H1 (cell line): ENCODE measurements at regions not wholly inside any gene's neighbourhood (a gene's known extent, or its start where the extent isn't known, plus 50 kb on each side); places are given as distances from the start of the nearest gene placed in this dataset.

Experiments
- CTCF ChIA-PET: fragments of 300-600 bp; sonication (Branson Sonifier 250); formaldehyde crosslinking; loops from one replicate; lab custom pipeline; 2021; ENCODE audit not compliant: partially characterized antibody; lab: Charles Lee
- POLR2A ChIA-PET: fragments of 300-600 bp; sonication (Branson Sonifier 250); formaldehyde crosslinking; loops from one replicate; lab custom pipeline; 2021; ENCODE audit warnings: inconsistent platforms; ENCODE audit not compliant: partially characterized antibody; lab: Charles Lee
- DNase-seq, 2 experiments: peaks; one replicate each; pipeline versions ENCODE4 v3.0.0 to v3.0.0-alpha.2; 2010 to 2022; ENCODE audit warnings: low spot score in 2 of 2, low read depth in 1 of 2, mixed read lengths in 1 of 2
- FAIRE-seq: peaks from 2 replicates; lab custom pipeline; 2011; peaks lifted over from hg19 to GRCh38; lab: Jason Lieb, UNC
- H2AFZ ChIP-seq: 2 replicates; pipeline ENCODE4 v1.8.1; 2012; ENCODE audit warnings: low read length, inconsistent platforms
- H2AK5ac ChIP-seq: 2 replicates; pipeline ENCODE4 v1.6.1; 2013; ENCODE audit warnings: low read depth, low read length
- H2BK120ac ChIP-seq: replicated peaks from 2 replicates; pipeline ENCODE3; 2013; ENCODE audit warnings: low read depth, low read length, inconsistent platforms
- H2BK12ac ChIP-seq: 2 replicates; pipeline ENCODE4 v1.6.1; 2013; ENCODE audit warnings: low read depth, low read length
- H2BK15ac ChIP-seq: 2 replicates; pipeline ENCODE4 v1.6.1; 2013; ENCODE audit warnings: low read length
- H2BK20ac ChIP-seq: 2 replicates; pipeline ENCODE4 v1.6.1; 2013; ENCODE audit warnings: low read length
- H2BK5ac ChIP-seq: 2 replicates; pipeline ENCODE4 v1.6.1; 2013; ENCODE audit warnings: low read depth, low read length
- H3K14ac ChIP-seq: 2 replicates; pipeline ENCODE4 v1.6.1; 2013; ENCODE audit warnings: inconsistent platforms; ENCODE audit not compliant: insufficient read length
- H3K18ac ChIP-seq: 2 replicates; pipeline ENCODE4 v1.6.1; 2013; ENCODE audit warnings: low read length; ENCODE audit errors: extremely low read depth
- H3K23ac ChIP-seq: 2 replicates; pipeline ENCODE4 v1.6.1; 2013; ENCODE audit warnings: inconsistent platforms; ENCODE audit not compliant: insufficient read length
- H3K23me2 ChIP-seq: 2 replicates; pipeline ENCODE4 v1.6.1; 2013; ENCODE audit warnings: low read depth, low read length
- H3K27ac ChIP-seq: 2 replicates; pipeline ENCODE4 v1.6.1; 2011; ENCODE audit warnings: low read depth, low read length, inconsistent platforms
- H3K27me3 ChIP-seq, 4 experiments: replicated peaks in 1 of 4; 1 replicate in 1 of 4; 2 replicates in 3 of 4; pipeline versions ENCODE4 v1.6.1 to v1.8.1; 2011 to 2013; ENCODE audit warnings: low read length in 3 of 4, mild to moderate bottlenecking in 3 of 4, inconsistent platforms in 2 of 4, mixed read lengths in 2 of 4, moderate library complexity in 1 of 4; ENCODE audit not compliant: control insufficient read depth in 3 of 4, insufficient read depth in 3 of 4; ENCODE audit errors: extremely low read depth in 1 of 4
- H3K36me3 ChIP-seq, 4 experiments: 2 replicates each; pipeline versions ENCODE4 v1.6.1 to v1.8.1; 2011 to 2013; ENCODE audit warnings: mild to moderate bottlenecking in 4 of 4, low read length in 3 of 4, moderate library complexity in 2 of 4, control low read depth in 1 of 4, inconsistent platforms in 1 of 4; ENCODE audit not compliant: insufficient read depth in 4 of 4, control insufficient read depth in 2 of 4
- H3K4ac ChIP-seq: replicated peaks from 2 replicates; pipeline ENCODE3; 2013; ENCODE audit warnings: low read length, low read depth, mixed read lengths, inconsistent platforms; ENCODE audit not compliant: insufficient read length
- H3K4me1 ChIP-seq, 4 experiments: replicated peaks in 1 of 4; 1 replicate in 1 of 4; 2 replicates in 3 of 4; pipeline versions ENCODE4 v1.6.1 to v1.8.1; 2011 to 2013; ENCODE audit warnings: low read length in 3 of 4, inconsistent platforms in 2 of 4, mixed read lengths in 1 of 4; ENCODE audit not compliant: insufficient read depth in 4 of 4, control insufficient read depth in 3 of 4
- H3K4me2 ChIP-seq, 2 experiments: 2 replicates each; pipeline versions ENCODE4 v1.6.1 to v1.8.1; 2011 to 2013; ENCODE audit warnings: low read depth in 2 of 2, low read length in 2 of 2, control low read depth in 1 of 2, inconsistent platforms in 1 of 2, mild to moderate bottlenecking in 1 of 2; ENCODE audit not compliant: insufficient read depth in 1 of 2
- H3K4me3 ChIP-seq, 4 experiments: fragments of 200-600, 300-600 bp in 1 of 4; sonication (generic), shearing (Covaris generic), sonication (Bioruptor Twin) in 1 of 4; 2 replicates each; pipeline versions ENCODE4 v1.5.1 to v1.8.1; 2011 to 2016; ENCODE audit warnings: low read length in 4 of 4, low read depth in 3 of 4, control low read depth in 2 of 4, inconsistent platforms in 2 of 4, mild to moderate bottlenecking in 2 of 4, mixed read lengths in 1 of 4, moderate library complexity in 1 of 4; ENCODE audit not compliant: insufficient read depth in 2 of 4; ENCODE audit errors: extremely low read depth in 1 of 4
- H3K56ac ChIP-seq: replicated peaks from 2 replicates; pipeline ENCODE3; 2013; ENCODE audit warnings: low read depth, mild to moderate bottlenecking, mixed read lengths, low read length, inconsistent platforms; ENCODE audit not compliant: insufficient read length
- H3K79me1 ChIP-seq: 2 replicates; pipeline ENCODE4 v1.6.1; 2013; ENCODE audit warnings: low read depth, low read length, control low read depth
- H3K79me2 ChIP-seq, 2 experiments: 2 replicates each; pipeline versions ENCODE4 v1.6.1 to v1.8.1; 2012 to 2013; ENCODE audit warnings: low read length in 2 of 2, mild to moderate bottlenecking in 2 of 2, inconsistent platforms in 1 of 2; ENCODE audit not compliant: insufficient read depth in 2 of 2, control insufficient read depth in 1 of 2
- H3K9ac ChIP-seq, 4 experiments: replicated peaks in 1 of 4; 1 replicate in 1 of 4; 2 replicates in 3 of 4; pipeline versions ENCODE4 v1.6.1 to v1.8.1; 2011 to 2013; ENCODE audit warnings: low read depth in 3 of 4, low read length in 3 of 4, control low read depth in 2 of 4, mild to moderate bottlenecking in 2 of 4, moderate library complexity in 2 of 4, inconsistent platforms in 1 of 4; ENCODE audit errors: extremely low read depth in 1 of 4
- H3K9me3 ChIP-seq, 2 experiments: 2 replicates each; pipeline versions ENCODE4 v1.6.1 to v1.8.1; 2012 to 2013; ENCODE audit warnings: mild to moderate bottlenecking in 2 of 2, moderate library complexity in 2 of 2, control low read depth in 1 of 2, inconsistent platforms in 1 of 2, low read depth in 1 of 2, low read length in 1 of 2, mixed read lengths in 1 of 2; ENCODE audit not compliant: insufficient read depth in 2 of 2
- H4K20me1 ChIP-seq, 2 experiments: replicated peaks in 1 of 2; 2 replicates each; pipeline versions ENCODE3 to v1.8.1; 2011 to 2013; ENCODE audit warnings: inconsistent platforms in 2 of 2, low read length in 2 of 2, mild to moderate bottlenecking in 1 of 2; ENCODE audit not compliant: insufficient read depth in 2 of 2, control insufficient read depth in 1 of 2
- H4K5ac ChIP-seq: 2 replicates; pipeline ENCODE4 v1.6.1; 2013; ENCODE audit warnings: low read length, low read depth, mixed read lengths, inconsistent platforms; ENCODE audit not compliant: insufficient read length
- H4K8ac ChIP-seq: 2 replicates; pipeline ENCODE4 v1.8.0; 2013; ENCODE audit warnings: mild to moderate bottlenecking, moderate library complexity, low read length, inconsistent platforms; ENCODE audit not compliant: insufficient read depth; ENCODE audit errors: extremely low read depth
- H4K91ac ChIP-seq: replicated peaks from 2 replicates; pipeline ENCODE3; 2013; ENCODE audit warnings: low read length, mixed read lengths, inconsistent platforms; ENCODE audit not compliant: insufficient read length
- CHD1 ChIP-seq: IDR thresholded peaks from 2 replicates; pipeline ENCODE4 v1.6.1; 2012; ENCODE audit warnings: low read depth, low read length, improper control_type of control experiment
- EZH2 ChIP-seq: fragments of 200-600 bp; sonication (generic); IDR thresholded peaks from 2 replicates; pipeline ENCODE4 v1.7.1; 2012; ENCODE audit warnings: low read depth, mild to moderate bottlenecking, moderate library complexity, low read length, inconsistent platforms; ENCODE audit not compliant: severe bottlenecking
- HDAC6 ChIP-seq: IDR thresholded peaks from one replicate; pipeline ENCODE4 v1.7.1; 2012; ENCODE audit warnings: low read depth, mild to moderate bottlenecking, inconsistent platforms, low read length, moderate library complexity
- RFX5 ChIP-seq: IDR thresholded peaks from 2 replicates; pipeline ENCODE4 v1.6.1; 2011; ENCODE audit warnings: low read depth, low read length, improper control_type of control experiment, borderline replicate concordance
- SIN3A ChIP-seq, 2 experiments: IDR thresholded peaks in 1 of 2; conservative IDR thresholded peaks in 1 of 2; 2 replicates each; pipeline ENCODE4 v1.6.1; 2011 to 2012; ENCODE audit warnings: low read length in 2 of 2, improper control_type of control experiment in 1 of 2, low read depth in 1 of 2, mild to moderate bottlenecking in 1 of 2
- SP1 ChIP-seq: IDR thresholded peaks from 2 replicates; pipeline ENCODE4 v1.6.1; 2011; ENCODE audit warnings: low read depth, low read length
- SRF ChIP-seq: IDR thresholded peaks from 2 replicates; pipeline ENCODE4 v1.6.1; 2011; ENCODE audit warnings: mild to moderate bottlenecking, low read depth, low read length, moderate library complexity
- WGBS, 2 experiments: shearing (Covaris generic) in 1 of 2; methylation state at CpG; one replicate each; pipeline versions ENCODE4 v1.1.6 to v1.1.7; 2013 to 2015; ENCODE audit warnings: low lambda C conversion rate in 2 of 2, mixed read lengths in 2 of 2, inconsistent platforms in 1 of 2, low coverage in 1 of 2, missing lambda C conversion rate in 1 of 2; ENCODE audit not compliant: insufficient replicate concordance in 2 of 2, insufficient coverage in 1 of 2, insufficient read length in 1 of 2; ENCODE audit errors: extremely low coverage in 1 of 2, missing lambda C conversion rate in 1 of 2; 5-methylcytosine and 5-hydroxymethylcytosine counted together
- TF ChIP-seq, protein P1 (sequence below): IDR thresholded peaks from 2 replicates; pipeline ENCODE4 v1.6.1; 2012; ENCODE audit warnings: inconsistent platforms

GRCh38 chr5:105638437-105638836, 2032.3 kb downstream of the EFNA5 start (continued):
- TF ChIP-seq HDAC6, result no peak

DNA sequence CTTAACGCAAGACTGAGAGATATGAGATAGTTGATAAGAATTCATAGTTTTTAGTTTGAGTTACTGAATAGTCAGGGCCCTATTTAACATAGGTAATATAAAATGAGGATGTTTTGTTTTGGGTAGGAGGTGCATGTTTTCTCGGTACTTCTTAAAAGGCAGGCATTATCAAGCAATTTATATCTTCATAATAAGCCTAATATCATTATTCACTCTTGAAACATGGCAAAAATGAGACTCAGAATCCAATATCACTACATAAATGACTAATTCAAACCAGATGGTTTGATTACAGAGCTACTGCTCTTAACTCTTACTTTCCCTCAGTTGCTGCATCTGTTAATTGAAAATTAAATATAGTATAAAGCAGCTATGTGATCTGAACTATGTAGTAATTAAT, 2038.7 kb downstream of the EFNA5 start:
- Histone ChIP-seq H2AK5ac (no peak overlapping the region), H2BK20ac (no peak overlapping the region), H2BK120ac (no peak overlapping the region), H3K9me3 (no peaks in the 10 kb centered on the region), H3K14ac (no peak overlapping the region), H3K23me2 (no peaks in the 10 kb centered on the region), H2BK12ac (no peak overlapping the region), H3K4me2 (no peak overlapping the region), H3K56ac (no peak overlapping the region), H3K36me3 (no peaks in the 10 kb centered on the region), H3K23ac (no peak overlapping the region), H3K9ac (no peak overlapping the region), H4K8ac (no peak overlapping the region), H3K18ac (no peak overlapping the region), H2AFZ (no peak overlapping the region), H3K4me3 (no peak overlapping the region), H4K5ac (no peak overlapping the region), H3K4ac (no peak overlapping the region), H4K91ac (no peak overlapping the region), H3K27ac (no peak overlapping the region), H2BK5ac (no peak overlapping the region), H2BK15ac (no peak overlapping the region), H3K79me2 (no peaks in the 10 kb centered on the region), H3K79me1 (no peaks in the 10 kb centered on the region), H4K20me1 (no peaks in the 10 kb centered on the region), H3K4me1 (peaks cover 0 to 5% (median under 1%) of the 10 kb centered on the region in 4 experiments; a peak in 2 of 7 replicates), H3K27me3 (no peaks in the 10 kb centered on the region)
- TF ChIP-seq SRF (no peak), SP1 (no peak), CHD1 (no peak), SIN3A (conservative IDR thresholded peaks at IDR 0.05 in 1 of 2, IDR thresholded peaks at IDR 0.05 in 1 of 2; ENCODE audit: low read depth in 1 of 2, low read length in 2 of 2) (no peak), RFX5 (no peak), EZH2 (no peak)
- TF ChIP-seq, protein P1, sequence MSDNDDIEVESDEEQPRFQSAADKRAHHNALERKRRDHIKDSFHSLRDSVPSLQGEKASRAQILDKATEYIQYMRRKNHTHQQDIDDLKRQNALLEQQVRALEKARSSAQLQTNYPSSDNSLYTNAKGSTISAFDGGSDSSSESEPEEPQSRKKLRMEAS, result no peak
- ChIA-PET POLR2A (no interaction called here), CTCF (no interaction called here)
- 98% methylated on average over 2 of the region's 2 CpGs; no CpG with 5 or more reads in 1 of the 2 experiments for WGBS, 2 experiments
- DNase-seq, result no peak
- no peak for FAIRE-seq
